ENCODE measurements at regions not wholly inside any gene's neighbourhood (a gene's known extent, or its start where the extent isn't known, plus 50 kb on each side); places are given as distances from the start of the nearest gene placed in this dataset.

- no peak for DNase-seq
- H3K27ac ChIP-seq (ENCODE audit: low read length) = no peak overlapping the region
- no peaks in the 10 kb centered on the region for H3K36me3 ChIP-seq (ENCODE audit: control insufficient read depth, insufficient read depth, low read length)
- 67% methylated on average over 2 of the region's 2 CpGs for WGBS (ENCODE audit: insufficient coverage)
- no peak overlapping the region for H3K4me3 ChIP-seq (ENCODE audit: low read length)
- no peaks in the 10 kb centered on the region for H3K27me3 ChIP-seq (ENCODE audit: control insufficient read depth, insufficient read depth, low read length)
- H3K4me1 ChIP-seq (ENCODE audit: control insufficient read depth, insufficient read depth, low read length) = no peaks in the 10 kb centered on the region
- no peaks in the 10 kb centered on the region for H3K9me3 ChIP-seq (replicated peaks; ENCODE audit: control insufficient read depth, low read depth, low read length)
Measured at GRCh38 chr12:76611533-76611932, 52.0 kb upstream of the OSBPL8 start.

- H3K27me3 ChIP-seq (ENCODE audit: control insufficient read depth, insufficient read depth, low read length) = no peaks in the 10 kb centered on the region
- H3K9me3 ChIP-seq (replicated peaks; ENCODE audit: control insufficient read depth, low read depth, low read length) = no peaks in the 10 kb centered on the region
- no CpG with 5 or more reads among the region's 2 CpGs for WGBS (ENCODE audit: insufficient coverage)
- H3K36me3 ChIP-seq (ENCODE audit: control insufficient read depth, insufficient read depth, low read length) = no peaks in the 10 kb centered on the region
- no peak overlapping the region for H3K27ac ChIP-seq (ENCODE audit: low read length)
- H3K4me1 ChIP-seq (ENCODE audit: control insufficient read depth, insufficient read depth, low read length) = no peaks in the 10 kb centered on the region
- DNase-seq = no peak
- no peak overlapping the region for H3K4me3 ChIP-seq (ENCODE audit: low read length)
Measured at GRCh38 chr12:76614364-76614763, 54.8 kb upstream of the OSBPL8 start.

- WGBS (ENCODE audit: insufficient coverage) = 100% methylated on average over 2 of the region's 6 CpGs
- Histone ChIP-seq H3K27me3 (ENCODE audit: control insufficient read depth, insufficient read depth, low read length) (no peaks in the 10 kb centered on the region), H3K4me3 (ENCODE audit: low read length) (no peak overlapping the region), H3K4me1 (ENCODE audit: control insufficient read depth, insufficient read depth, low read length) (no peaks in the 10 kb centered on the region), H3K9me3 (replicated peaks; ENCODE audit: control insufficient read depth, low read depth, low read length) (no peaks in the 10 kb centered on the region), H3K36me3 (ENCODE audit: control insufficient read depth, insufficient read depth, low read length) (no peaks in the 10 kb centered on the region), H3K27ac (ENCODE audit: low read length) (no peak overlapping the region)
- DNase-seq = no peak
Measured at GRCh38 chr12:76618031-76618430, 58.5 kb upstream of the OSBPL8 start.

- Histone ChIP-seq H3K27ac (ENCODE audit: low read length) (no peak overlapping the region), H3K36me3 (ENCODE audit: control insufficient read depth, insufficient read depth, low read length) (no peaks in the 10 kb centered on the region), H3K9me3 (replicated peaks; ENCODE audit: control insufficient read depth, low read depth, low read length) (no peaks in the 10 kb centered on the region), H3K27me3 (ENCODE audit: control insufficient read depth, insufficient read depth, low read length) (no peaks in the 10 kb centered on the region), H3K4me3 (ENCODE audit: low read length) (no peak overlapping the region), H3K4me1 (ENCODE audit: control insufficient read depth, insufficient read depth, low read length) (no peaks in the 10 kb centered on the region)
- 11% methylated on average over 1 of the region's 1 CpG for WGBS (ENCODE audit: insufficient coverage)
- DNase-seq = peak; percentile 77
Measured at GRCh38 chr12:76621582-76622024, 62.0 kb upstream of the OSBPL8 start.

- H3K9me3 ChIP-seq (replicated peaks; ENCODE audit: control insufficient read depth, low read depth, low read length) = no peaks in the 10 kb centered on the region
- no peak overlapping the region for H3K27ac ChIP-seq (ENCODE audit: low read length)
- H3K4me3 ChIP-seq (ENCODE audit: low read length) = no peak overlapping the region
- H3K36me3 ChIP-seq (ENCODE audit: control insufficient read depth, insufficient read depth, low read length) = no peaks in the 10 kb centered on the region
- no peaks in the 10 kb centered on the region for H3K4me1 ChIP-seq (ENCODE audit: control insufficient read depth, insufficient read depth, low read length)
- no peaks in the 10 kb centered on the region for H3K27me3 ChIP-seq (ENCODE audit: control insufficient read depth, insufficient read depth, low read length)
- no peak for DNase-seq
- WGBS (ENCODE audit: insufficient coverage) = 84% methylated on average over 2 of the region's 5 CpGs
Measured at GRCh38 chr12:76622351-76622750, 62.8 kb upstream of the OSBPL8 start.

GRCh38 chr12:76622915-76623314, 63.3 kb upstream of the OSBPL8 start:
- Histone ChIP-seq H3K27me3 (ENCODE audit: control insufficient read depth, insufficient read depth, low read length) (no peaks in the 10 kb centered on the region), H3K4me1 (ENCODE audit: control insufficient read depth, insufficient read depth, low read length) (no peaks in the 10 kb centered on the region)
- DNase-seq = no peak

GRCh38 chr12:76623931-76624330, 64.4 kb upstream of the OSBPL8 start:
- Histone ChIP-seq H3K4me1 (ENCODE audit: control insufficient read depth, insufficient read depth, low read length) (no peaks in the 10 kb centered on the region), H3K9me3 (replicated peaks; ENCODE audit: control insufficient read depth, low read depth, low read length) (no peaks in the 10 kb centered on the region), H3K4me3 (ENCODE audit: low read length) (no peak overlapping the region), H3K27ac (ENCODE audit: low read length) (no peak overlapping the region), H3K27me3 (ENCODE audit: control insufficient read depth, insufficient read depth, low read length) (no peaks in the 10 kb centered on the region), H3K36me3 (ENCODE audit: control insufficient read depth, insufficient read depth, low read length) (no peaks in the 10 kb centered on the region)
- no peak for DNase-seq
- 86% methylated on average over 2 of the region's 2 CpGs for WGBS (ENCODE audit: insufficient coverage)

More at GRCh38 chr12:76622915-76623314, 63.3 kb upstream of the OSBPL8 start:
- no peak overlapping the region for H3K4me3 ChIP-seq (ENCODE audit: low read length)
- H3K9me3 ChIP-seq (replicated peaks; ENCODE audit: control insufficient read depth, low read depth, low read length) = no peaks in the 10 kb centered on the region
- H3K36me3 ChIP-seq (ENCODE audit: control insufficient read depth, insufficient read depth, low read length) = no peaks in the 10 kb centered on the region
- H3K27ac ChIP-seq (ENCODE audit: low read length) = no peak overlapping the region

- Histone ChIP-seq H3K9me3 (replicated peaks; ENCODE audit: control insufficient read depth, low read depth, low read length) (no peaks in the 10 kb centered on the region), H3K27ac (ENCODE audit: low read length) (no peak overlapping the region), H3K27me3 (ENCODE audit: control insufficient read depth, insufficient read depth, low read length) (no peaks in the 10 kb centered on the region), H3K36me3 (ENCODE audit: control insufficient read depth, insufficient read depth, low read length) (no peaks in the 10 kb centered on the region), H3K4me3 (ENCODE audit: low read length) (no peak overlapping the region), H3K4me1 (ENCODE audit: control insufficient read depth, insufficient read depth, low read length) (no peaks in the 10 kb centered on the region)
- WGBS (ENCODE audit: insufficient coverage) = 87% methylated on average over 3 of the region's 4 CpGs
- peak; percentile 28 for DNase-seq
Measured at GRCh38 chr12:76627346-76628135, 68.0 kb upstream of the OSBPL8 start.

GRCh38 chr12:76628745-76629144, 69.2 kb upstream of the OSBPL8 start:
- no peaks in the 10 kb centered on the region for H3K4me1 ChIP-seq (ENCODE audit: control insufficient read depth, insufficient read depth, low read length)

GRCh38 chr12:76631741-76632140, 72.2 kb upstream of the OSBPL8 start:
- WGBS (ENCODE audit: insufficient coverage) = no CpG with 5 or more reads among the region's 2 CpGs
- Histone ChIP-seq H3K9me3 (replicated peaks; ENCODE audit: control insufficient read depth, low read depth, low read length) (no peaks in the 10 kb centered on the region), H3K4me1 (ENCODE audit: control insufficient read depth, insufficient read depth, low read length) (no peaks in the 10 kb centered on the region), H3K27ac (ENCODE audit: low read length) (no peak overlapping the region), H3K27me3 (ENCODE audit: control insufficient read depth, insufficient read depth, low read length) (no peaks in the 10 kb centered on the region), H3K36me3 (ENCODE audit: control insufficient read depth, insufficient read depth, low read length) (no peaks in the 10 kb centered on the region), H3K4me3 (ENCODE audit: low read length) (no peak overlapping the region)
- no peak for DNase-seq

More at GRCh38 chr12:76628745-76629144, 69.2 kb upstream of the OSBPL8 start:
- Histone ChIP-seq H3K27me3 (ENCODE audit: control insufficient read depth, insufficient read depth, low read length) (no peaks in the 10 kb centered on the region), H3K36me3 (ENCODE audit: control insufficient read depth, insufficient read depth, low read length) (no peaks in the 10 kb centered on the region), H3K27ac (ENCODE audit: low read length) (no peak overlapping the region), H3K9me3 (replicated peaks; ENCODE audit: control insufficient read depth, low read depth, low read length) (no peaks in the 10 kb centered on the region), H3K4me3 (ENCODE audit: low read length) (no peak overlapping the region)
- no peak for DNase-seq

- H3K4me1 ChIP-seq (ENCODE audit: control insufficient read depth, insufficient read depth, low read length) = no peaks in the 10 kb centered on the region
- H3K4me3 ChIP-seq (ENCODE audit: low read length) = no peak overlapping the region
- peak; percentile 19 for DNase-seq
- H3K27me3 ChIP-seq (ENCODE audit: control insufficient read depth, insufficient read depth, low read length) = no peaks in the 10 kb centered on the region
- H3K36me3 ChIP-seq (ENCODE audit: control insufficient read depth, insufficient read depth, low read length) = no peaks in the 10 kb centered on the region
- H3K9me3 ChIP-seq (replicated peaks; ENCODE audit: control insufficient read depth, low read depth, low read length) = no peaks in the 10 kb centered on the region
- no peak overlapping the region for H3K27ac ChIP-seq (ENCODE audit: low read length)
Measured at GRCh38 chr12:76633415-76633814, 73.8 kb upstream of the OSBPL8 start.

Data from muscle of leg (tissue), 3 donors.